CD4-positive, alpha-beta T cell treated with Interleukin-1 beta for 1 hour (primary cell): ENCODE measurements at regions not wholly inside any gene's neighbourhood (a gene's known extent, or its start where the extent isn't known, plus 50 kb on each side); places are given as distances from the start of the nearest gene placed in this dataset.
"Not testable (repeated sequence)": the region's sequence is repeated elsewhere in the genome, so short reads cannot be mapped to it uniquely, and the experiment has no call there.

Experiments used
- DNase-seq, 2 donors: peaks; one replicate each; pipeline ENCODE4 v3.0.0-alpha.2; 2020 to 2022

DNA sequence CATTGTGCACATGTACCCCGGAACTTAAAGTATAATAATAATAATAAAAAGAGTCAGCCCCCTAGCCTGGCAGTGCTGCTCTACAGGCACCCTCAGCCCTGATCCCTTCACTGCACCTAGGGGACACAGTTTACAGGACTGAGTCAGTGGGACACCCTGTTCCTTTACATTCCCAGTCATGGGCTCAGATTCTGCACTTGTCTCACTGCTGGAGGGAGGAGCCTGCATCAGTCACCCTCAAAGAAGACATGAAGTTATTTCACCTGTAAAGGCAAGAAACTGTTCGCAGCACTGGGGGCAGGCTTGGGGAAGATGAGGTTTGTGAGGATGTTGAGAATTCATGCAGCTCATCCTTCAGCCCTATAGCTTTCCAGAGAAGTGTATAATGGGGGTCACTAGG lies 50.7 kb upstream of the VPREB1 start:
- DNase-seq = no peak

DNA sequence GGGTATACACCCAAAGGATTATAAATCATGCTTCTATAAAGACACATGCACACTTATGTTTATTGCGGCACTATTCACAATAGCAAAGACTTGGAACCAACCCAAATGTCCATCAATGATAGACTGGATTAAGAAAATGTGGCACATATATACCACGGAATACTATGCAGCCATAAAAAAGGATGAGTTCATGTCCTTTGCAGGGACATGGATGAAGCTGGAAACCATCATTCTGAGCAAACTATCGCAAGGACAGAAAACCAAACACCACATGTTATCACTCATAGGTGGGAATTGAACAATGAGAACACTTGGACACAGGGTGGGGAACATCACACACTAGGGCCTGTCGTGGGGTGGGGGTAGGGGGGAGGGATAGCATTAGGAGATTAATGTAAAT lies 51.1 kb upstream of the VPREB1 start:
- not testable (repeated sequence) for DNase-seq

DNA sequence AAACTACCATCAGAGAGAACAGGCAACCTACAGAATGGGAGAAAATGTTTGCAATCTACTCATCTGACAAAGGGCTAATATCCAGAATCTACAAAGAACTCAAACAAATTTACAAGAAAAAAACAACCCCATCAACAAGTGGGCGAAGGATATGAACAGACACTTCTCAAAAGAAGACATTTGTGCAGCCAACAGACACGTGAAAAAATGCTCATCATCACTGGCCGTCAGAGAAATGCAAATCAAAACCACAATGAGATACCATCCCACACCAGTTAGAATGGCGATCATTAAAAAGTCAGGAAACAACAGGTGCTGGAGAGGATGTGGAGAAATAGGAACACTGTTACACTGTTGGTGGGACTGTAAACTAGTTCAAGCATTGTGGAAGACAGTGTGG lies 51.6 kb upstream of the VPREB1 start:
- DNase-seq = not testable (repeated sequence)

DNA sequence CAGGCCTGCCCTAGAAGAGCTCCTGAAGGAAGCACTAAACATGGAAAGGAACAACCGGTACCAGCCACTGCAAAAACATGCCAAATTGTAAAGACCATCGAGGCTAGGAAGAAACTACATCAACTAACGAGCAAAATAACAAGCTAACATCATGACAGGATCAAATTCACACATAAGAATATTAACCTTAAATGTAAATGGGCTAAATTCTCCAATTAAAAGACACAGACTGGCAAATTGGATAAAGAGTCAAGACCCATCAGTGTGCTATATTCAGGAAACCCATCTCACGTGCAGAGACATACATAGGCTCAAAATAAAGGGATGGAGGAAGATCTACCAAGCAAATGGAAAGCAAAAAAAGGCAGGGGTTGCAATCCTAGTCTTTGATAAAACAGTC lies 54.8 kb upstream of the VPREB1 start:
- not testable (repeated sequence) for DNase-seq

DNA sequence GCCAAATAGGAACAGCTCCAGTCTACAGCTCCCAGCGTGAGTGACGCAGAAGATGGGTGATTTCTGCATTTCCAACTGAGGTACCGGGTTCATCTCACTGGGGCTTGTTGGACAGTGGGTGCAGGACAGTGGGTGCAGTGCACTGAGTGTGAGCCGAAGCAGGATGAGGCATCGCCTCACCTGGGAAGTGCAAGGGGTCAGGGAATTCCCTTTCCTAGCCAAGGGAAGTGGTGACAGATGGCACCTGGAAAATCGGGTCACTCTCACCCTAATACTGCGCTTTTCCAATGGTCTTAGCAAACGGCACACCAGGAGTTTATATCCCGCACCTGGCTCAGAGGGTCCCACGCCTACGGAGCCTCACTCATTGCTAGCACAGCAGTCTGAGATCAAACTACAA lies 56.7 kb upstream of the VPREB1 start:
- DNase-seq = not testable (repeated sequence)

DNA sequence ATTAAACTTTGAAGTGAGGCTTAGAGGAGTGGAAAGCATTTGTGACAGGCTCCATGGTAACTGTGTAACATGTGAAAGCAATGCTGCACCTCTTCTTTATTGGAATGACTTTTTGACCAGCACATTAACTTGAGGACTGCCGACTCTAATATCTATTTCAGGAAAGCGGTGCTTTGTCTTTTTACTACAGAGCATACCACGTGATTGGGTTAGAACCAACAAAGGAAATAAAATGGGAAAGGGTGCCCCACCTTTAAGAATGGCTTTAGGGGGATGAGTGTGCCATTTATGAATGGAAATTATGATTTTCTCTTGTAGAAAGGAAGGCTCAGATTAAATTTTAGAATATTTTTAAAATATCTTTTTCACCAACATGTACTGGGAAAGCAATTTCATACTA lies 57.3 kb upstream of the VPREB1 start:
- DNase-seq = no peak

DNA sequence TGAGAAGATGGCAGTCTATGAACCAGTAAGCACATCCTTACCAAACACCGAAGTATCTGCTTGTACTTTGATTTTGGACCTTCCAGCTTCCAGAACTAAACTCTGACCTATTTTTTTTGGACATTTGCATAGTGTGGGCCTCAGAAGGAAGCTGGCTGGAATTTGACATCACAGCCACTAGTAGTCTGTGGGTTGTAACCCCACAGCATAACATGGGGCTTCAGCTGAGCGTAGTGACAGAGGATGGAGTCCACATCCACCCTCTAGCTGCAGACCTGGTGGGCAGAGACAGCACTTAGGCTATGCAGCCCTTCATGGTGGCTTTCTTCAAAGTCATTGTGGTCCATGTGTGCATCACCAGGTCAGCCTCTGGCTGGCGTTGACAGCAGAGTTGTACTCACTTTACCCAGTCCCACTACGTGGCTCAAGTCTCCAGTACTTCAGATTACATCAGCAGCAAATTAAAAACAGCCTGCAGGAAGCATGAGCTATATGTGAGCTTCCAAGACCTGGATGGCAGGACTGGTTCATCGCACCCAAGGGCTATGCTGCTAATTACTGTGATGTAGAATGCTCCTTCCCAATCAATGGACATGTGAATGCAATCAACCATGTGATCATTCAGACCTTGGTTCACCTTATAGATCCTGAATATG lies 58.6 kb upstream of the VPREB1 start:
- DNase-seq = no peak

DNA sequence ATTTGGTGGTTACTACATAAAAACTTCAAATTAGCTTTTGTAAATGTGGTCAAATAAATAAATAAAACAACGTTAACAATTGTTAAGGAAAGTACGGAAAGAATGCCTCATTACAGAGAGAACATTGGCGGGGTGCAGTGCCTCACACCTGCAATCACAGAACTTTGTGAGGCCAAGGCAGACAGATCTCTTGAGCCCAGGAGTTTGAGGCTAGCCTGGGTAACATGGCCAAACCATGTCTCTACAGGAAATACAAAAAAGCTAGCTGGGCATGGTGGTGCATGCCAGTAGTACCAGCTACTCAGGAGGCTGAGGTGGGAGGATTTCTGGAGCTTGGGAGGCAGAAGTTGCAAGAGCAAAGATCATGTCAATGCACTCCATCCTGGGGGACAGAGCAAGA lies 59.4 kb upstream of the VPREB1 start:
- no peak for DNase-seq

DNA sequence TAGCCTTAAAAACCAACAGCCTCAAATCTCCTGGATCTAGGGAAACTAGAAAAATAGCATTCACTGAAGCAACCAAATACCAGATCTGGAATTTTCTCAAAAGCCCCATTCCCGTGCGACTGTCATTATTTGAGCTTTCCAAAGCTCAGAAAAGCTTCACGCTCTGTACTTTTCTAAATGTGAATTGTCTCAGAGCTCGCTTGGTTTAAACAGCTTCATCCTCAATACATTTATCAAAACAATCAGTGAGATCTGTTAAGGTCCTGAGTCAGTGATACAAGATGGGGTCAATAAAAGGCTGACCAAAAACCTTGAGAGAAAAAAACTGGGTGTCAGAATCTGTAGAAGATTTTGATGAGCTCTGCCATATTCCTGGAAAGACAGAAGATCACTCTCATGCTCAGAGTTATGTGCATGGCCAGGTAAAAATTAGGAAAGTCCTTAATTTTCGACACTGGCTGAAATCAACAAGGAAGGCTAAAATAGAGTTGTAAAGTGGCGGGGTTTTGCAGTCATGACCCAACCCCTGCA lies 60.2 kb upstream of the VPREB1 start:
- no peak for DNase-seq

DNA sequence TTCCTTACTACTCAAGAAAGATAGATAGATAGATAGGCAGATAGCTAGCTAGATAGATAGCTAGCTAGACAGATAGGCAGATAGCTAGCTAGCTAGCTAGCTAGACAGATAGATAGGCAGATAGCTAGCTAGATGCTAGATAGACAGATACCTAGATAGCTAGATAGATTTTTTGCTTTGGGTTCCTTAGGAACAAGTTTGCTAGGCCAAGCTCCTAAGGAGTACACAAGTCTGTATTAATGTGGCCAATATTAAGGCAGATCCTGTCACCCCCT lies 61.7 kb upstream of the VPREB1 start:
- DNase-seq = no peak

DNA sequence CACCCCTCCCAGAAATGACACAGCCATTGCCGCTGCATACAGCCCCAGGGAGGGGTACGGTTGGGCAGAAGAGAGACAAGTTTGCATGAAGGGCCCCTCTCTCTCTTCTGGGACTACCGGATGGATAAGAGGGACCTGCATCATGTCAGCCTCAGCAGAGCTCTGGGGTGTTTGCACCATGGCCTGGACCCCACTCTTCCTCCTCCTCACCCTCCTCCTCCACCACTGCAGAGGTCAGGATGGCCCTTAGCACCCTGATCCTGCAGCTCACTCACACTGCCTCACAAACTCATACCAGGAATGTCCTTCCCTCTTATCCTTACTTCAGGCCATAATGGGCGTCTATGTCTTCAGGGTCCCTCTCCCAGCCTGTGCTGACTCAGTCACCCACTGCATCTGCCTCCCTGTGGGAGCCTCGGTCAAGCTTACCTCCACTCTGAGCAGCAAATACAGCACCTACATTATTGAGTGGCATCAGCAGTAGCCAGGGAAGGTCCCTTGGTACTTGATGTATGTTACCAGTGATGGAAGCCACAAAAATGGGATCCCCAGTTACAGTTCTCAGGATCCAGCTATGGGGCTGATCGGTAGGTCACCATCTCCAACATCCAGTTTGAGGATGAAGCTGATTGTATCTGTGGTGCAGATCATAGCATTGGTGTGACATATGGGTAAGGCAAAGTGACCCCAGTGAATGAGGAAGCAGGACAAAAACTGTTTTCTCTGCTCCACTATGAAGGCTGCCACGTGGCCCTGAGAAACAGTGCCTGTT lies 62.2 kb upstream of the VPREB1 start:
- no peak for DNase-seq

DNA sequence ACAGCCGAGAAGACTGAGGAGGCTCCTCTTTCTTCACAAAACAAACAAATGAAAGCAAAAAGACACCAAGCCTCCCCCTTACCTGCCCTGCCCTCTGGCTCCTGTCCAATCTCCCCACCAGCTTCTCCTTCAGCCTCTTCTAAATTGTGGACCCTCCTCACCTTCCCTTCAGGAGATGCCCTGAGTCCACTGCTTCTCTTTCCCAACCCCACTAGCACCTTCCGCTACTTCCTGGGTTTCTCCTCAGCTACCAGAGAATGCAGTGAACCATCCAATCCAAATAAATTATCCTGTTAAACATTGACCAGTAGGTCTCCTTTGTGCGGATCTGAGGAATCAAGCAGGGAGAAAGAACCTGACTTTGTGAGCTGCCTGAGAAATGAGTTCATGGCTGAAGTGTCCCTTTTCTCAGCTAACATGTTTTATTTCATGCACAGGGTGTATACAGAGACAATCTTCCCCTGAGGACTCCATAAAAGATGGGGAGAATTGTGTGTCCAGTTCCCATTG lies 63.2 kb upstream of the VPREB1 start:
- DNase-seq = no peak

DNA sequence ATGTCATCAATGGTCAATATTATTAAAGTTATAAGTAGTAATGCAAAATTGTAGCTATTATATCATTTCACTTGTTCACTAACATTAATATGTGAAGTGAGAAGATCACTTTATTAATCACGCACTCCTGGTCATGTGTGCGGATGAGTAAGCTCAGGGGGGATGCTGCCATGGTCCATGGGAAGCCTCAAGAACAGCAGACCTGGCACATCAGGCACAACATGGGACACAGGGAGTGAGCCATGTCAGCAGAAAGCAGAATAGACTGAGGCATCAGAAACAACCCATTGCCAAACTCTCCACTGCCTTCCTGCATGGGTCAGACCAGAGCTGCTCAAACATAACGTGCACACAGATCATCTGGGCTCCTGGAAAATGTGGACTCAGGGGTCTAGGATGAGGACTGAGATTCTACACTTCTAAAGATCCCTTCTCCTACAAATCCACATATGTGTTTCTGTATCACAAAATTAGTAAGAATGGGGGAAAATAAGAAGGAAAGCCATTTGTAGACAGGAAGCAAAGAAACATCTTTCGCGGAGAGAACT lies 63.8 kb upstream of the VPREB1 start:
- no peak for DNase-seq

DNA sequence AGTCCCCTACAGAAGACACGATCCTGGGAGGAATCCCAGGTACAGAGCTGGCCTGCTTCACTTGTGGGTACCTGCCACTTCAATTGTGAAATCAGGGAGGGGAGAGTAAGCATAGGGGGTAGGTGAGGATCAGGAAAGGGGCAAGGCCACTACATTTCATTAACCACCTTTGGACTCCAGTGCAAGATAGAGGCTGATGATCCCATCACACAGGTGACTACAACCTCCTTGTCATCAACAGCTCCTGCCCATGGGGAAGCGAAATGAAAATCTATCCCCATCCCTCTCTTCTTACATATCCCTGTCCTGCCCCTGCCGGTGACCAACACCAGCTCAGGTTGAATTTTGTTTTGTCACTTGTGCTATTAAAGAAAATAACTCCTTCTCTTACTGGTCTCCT lies 64.7 kb upstream of the VPREB1 start:
- no peak for DNase-seq

DNA sequence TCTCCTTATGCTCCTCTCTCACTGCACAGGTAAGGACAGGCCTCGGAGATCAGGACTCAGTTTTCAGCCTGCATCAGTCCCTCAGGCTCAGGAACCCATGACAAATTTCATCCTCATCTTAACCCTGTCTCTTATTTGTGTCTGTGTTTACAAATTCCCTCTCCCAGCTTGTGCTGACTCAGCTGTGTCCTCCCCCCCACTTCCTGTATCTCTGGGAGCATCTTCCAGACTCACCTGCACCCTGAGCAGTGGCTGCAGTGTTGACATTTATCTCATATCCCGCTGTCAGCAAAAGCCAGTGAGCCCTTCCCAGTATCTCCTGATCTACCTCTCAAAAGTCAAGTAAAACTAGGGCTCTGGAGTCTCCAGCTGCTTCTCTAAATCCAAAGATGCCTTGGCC lies 65.6 kb upstream of the VPREB1 start:
- DNase-seq = no peak

DNA sequence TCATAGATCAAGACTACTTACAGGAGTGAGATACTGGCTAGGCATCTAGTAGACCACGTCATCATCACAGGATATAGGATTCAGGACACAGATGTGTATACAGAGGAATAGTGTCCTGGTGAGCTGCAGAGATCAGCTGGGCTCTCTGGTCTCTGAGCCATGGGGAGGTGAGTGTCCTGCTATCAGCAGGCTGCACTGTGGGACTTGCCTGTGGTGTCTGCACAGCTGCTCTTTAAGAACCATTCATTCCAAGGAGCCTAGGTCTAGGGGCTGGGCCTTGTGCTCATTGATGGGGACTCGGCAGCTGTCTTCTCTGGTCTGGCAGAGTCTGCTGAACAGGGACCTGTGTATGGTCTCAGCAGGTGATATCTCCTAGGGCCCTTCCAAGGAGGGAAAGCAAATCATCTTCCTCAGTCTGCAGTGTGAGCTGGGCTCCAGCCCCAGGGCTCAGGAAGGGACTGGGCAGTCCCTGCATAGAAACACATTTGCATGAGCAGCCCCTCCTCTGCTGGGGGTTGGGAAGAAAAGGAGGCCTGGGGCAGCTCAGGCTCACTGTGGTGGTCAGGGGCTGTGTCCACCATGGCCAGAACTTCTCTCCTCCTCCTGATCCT lies 66.1 kb upstream of the VPREB1 start:
- no peak for DNase-seq

DNA sequence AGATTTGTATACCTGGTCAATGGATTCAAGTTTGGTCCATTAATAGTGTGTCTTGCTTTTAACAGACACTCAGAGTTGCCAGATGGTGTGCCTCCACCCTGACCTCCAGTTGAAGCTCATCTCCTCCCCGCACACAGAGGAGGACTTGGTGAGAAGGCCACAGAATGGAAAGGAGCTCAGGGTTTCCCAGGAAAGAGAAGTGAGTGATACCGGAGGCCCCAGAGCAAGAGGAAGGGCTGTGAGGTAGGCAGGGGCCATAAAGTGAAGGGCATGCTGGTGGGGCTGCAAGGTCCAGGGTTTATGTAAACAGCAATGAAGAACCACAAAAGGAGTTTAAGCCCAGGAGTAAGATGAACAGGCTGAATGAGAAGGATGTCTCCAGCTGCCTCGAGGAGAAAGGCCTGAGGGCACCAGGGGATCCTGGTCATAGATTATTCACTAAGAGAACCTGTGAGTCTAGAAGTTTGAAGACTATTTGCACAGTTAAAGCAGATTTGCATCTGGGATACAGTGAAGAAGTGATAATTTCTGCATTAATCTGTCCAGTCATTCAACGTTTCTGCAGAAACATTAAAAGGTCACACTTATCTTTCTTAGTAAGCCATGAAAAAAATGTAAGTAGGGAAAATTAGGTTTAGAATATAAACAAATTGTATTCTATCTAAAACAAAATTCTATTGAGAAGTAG lies 67.5 kb upstream of the VPREB1 start:
- DNase-seq = no peak

DNA sequence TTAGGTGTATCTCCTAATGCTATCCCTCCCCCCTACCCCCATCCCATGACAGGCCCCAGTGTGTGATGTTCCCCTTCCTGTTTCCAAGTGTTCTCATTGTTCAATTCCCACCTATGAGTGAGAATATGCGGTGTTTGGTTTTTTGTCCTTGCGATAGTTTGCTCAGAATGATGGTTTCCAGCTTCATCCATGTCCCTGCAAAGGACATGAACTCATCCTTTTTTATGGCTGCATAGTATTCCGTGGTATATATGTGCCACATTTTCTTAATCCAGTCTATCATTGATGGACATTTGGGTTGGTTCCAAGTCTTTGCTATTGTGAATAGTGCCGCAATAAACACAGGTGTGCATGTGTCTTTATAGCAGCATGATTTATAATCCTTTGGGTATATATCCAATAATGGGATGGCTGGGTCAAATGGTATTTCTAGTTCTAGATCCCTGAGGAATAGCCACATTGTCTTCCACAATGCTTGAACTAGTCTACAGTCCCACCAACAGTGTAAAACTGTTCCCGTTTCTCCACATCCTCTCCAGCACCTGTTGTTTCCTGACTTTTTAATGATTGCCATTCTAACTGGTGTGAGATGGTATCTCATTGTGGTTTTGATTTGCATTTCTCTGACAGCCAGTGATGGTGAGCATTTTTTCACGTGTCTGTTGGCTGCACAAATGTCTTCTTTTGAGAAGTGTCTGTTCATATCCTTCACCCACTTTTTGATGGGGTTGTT lies 71.5 kb upstream of the VPREB1 start:
- not testable (repeated sequence) for DNase-seq

DNA sequence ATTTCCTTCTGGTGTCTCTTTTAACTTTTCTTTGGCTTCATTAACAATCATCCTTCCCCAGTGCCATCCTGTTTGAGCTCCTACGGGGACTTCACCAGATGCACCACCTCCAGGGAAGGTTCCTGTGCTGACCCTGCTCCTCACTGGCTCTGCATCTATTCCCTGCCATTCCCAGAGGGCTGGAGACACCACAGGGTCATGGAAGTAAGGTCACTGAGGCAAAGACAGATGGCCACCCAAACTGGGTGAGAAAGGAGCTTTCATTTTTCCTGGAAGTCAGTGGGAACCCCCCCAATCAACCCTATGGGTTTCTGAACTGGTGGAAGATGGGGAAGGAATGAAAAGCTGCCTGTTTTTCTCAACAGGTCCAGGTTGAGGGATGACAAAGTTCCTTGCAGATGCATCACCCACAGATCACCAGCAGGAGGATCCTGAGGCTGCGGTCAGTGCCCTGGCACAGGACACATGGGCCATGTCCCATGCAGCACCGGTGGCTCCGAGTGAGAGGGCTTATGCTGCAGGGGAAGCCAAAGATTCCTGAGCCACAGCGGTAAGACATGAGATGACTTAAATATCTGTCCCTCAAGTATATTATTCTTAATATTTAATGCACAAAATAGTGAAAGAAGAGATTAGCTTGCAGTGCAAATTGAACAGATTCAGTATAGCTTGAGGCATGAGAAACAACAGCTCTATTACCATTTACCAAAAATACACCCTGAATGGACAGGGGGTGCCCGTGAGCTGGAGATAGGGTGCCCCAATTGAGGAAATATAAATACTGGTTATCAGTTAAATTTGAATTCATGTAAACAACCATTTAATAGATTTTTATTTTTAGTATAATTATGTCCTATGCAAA lies 73.0 kb upstream of the VPREB1 start:
- no peak for DNase-seq

DNA sequence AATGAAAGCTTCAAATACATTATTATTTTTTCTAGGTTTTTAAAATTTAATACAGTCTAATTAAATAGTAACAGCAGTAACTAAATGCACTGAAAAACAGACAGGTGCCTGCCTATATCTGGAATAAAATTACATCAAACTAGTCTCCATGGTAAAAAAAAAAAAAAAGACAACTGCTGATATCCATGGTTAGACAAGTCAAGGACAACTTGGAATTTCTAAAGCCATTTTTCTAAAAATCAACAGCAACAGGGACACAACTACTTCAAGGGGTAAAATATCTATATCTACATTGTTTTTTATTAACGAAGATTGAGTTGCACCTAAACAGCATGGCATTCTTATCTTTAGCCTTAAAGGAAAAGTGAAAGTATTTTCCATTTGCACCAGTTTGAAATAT lies 74.7 kb upstream of the VPREB1 start:
- DNase-seq = no peak
